Thyroid gland (tissue), 4 donors: ENCODE measurements at regions not wholly inside any gene's neighbourhood (a gene's known extent, or its start where the extent isn't known, plus 50 kb on each side); places are given as distances from the start of the nearest gene placed in this dataset.

Source experiments
- POLR2A ChIP-seq, 2 donors: fragments of 450-650 bp; IDR thresholded peaks; one replicate each; pipeline ENCODE4 v1.6.1; 2017; ENCODE audit warnings: antibody characterized with exemption in 2 of 2, mild to moderate bottlenecking in 2 of 2, moderate library complexity in 1 of 2
- TF ChIP-seq, protein P1 (sequence below), 6 experiments: fragments of 200-600 bp in 3 of 6; fragments of 450-650 bp in 3 of 6; sonication (generic) in 3 of 6; IDR thresholded peaks; one replicate each; pipeline ENCODE4 v1.5.1; 2016 to 2019; ENCODE audit warnings: antibody characterized with exemption in 6 of 6, mild to moderate bottlenecking in 2 of 6, inconsistent platforms in 1 of 6, moderate library complexity in 1 of 6

DNA sequence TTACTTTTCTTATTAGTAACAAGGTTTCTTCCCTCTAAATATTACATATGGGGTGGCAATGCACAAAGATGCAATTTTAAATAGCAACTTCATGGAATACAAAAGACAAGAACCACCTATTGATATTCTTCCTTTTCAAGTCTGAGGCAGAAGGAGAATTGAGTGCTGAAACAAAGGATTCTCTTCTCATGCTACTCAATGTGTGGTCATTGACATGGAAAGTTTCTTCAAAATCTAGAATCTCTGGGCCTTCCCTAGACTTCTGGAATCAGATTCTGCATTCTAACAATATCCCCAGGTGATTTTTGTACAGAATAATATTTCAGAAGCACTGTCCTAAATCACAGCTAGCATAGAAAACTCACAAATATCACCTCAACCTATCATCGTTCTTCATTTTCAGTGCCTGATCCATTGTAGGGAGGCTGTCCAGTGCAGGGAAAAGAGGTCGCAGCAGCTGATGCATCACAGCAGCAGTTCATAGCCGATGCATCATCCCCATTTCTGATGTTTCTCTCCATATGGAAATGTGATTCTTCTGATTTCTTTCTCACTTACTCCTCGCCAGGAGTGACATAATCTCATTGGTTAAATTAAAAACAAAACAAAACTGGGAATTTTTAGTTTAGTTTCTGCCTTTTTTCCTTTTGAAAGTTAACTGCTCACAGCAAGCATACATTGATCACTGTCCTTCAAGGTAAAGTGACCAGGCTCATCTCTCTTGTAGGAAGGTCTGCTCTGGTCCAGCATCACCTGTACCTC is 139.5 kb upstream of the FAM83B start:
- TF ChIP-seq, protein P1, sequence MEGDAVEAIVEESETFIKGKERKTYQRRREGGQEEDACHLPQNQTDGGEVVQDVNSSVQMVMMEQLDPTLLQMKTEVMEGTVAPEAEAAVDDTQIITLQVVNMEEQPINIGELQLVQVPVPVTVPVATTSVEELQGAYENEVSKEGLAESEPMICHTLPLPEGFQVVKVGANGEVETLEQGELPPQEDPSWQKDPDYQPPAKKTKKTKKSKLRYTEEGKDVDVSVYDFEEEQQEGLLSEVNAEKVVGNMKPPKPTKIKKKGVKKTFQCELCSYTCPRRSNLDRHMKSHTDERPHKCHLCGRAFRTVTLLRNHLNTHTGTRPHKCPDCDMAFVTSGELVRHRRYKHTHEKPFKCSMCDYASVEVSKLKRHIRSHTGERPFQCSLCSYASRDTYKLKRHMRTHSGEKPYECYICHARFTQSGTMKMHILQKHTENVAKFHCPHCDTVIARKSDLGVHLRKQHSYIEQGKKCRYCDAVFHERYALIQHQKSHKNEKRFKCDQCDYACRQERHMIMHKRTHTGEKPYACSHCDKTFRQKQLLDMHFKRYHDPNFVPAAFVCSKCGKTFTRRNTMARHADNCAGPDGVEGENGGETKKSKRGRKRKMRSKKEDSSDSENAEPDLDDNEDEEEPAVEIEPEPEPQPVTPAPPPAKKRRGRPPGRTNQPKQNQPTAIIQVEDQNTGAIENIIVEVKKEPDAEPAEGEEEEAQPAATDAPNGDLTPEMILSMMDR (IDR thresholded peaks at IDR 0.05) = no peak
- no peak for TF ChIP-seq POLR2A (IDR thresholded peaks at IDR 0.05)
